ENCODE measurements at regions not wholly inside any gene's neighbourhood (a gene's known extent, or its start where the extent isn't known, plus 50 kb on each side); places are given as distances from the start of the nearest gene placed in this dataset.

GRCh38 chr7:16114633-16115032 is 306.7 kb downstream of the CRPPA start:
- DNase-seq (ENCODE audit: extremely low read depth, low read depth), result peak; percentile 27
- TF ChIP-seq, protein P1, sequence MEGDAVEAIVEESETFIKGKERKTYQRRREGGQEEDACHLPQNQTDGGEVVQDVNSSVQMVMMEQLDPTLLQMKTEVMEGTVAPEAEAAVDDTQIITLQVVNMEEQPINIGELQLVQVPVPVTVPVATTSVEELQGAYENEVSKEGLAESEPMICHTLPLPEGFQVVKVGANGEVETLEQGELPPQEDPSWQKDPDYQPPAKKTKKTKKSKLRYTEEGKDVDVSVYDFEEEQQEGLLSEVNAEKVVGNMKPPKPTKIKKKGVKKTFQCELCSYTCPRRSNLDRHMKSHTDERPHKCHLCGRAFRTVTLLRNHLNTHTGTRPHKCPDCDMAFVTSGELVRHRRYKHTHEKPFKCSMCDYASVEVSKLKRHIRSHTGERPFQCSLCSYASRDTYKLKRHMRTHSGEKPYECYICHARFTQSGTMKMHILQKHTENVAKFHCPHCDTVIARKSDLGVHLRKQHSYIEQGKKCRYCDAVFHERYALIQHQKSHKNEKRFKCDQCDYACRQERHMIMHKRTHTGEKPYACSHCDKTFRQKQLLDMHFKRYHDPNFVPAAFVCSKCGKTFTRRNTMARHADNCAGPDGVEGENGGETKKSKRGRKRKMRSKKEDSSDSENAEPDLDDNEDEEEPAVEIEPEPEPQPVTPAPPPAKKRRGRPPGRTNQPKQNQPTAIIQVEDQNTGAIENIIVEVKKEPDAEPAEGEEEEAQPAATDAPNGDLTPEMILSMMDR (IDR thresholded peaks at IDR 0.05; ENCODE audit: low read depth, low read length, missing control alignments), result peak; percentile 19
- H3K4me3 ChIP-seq (replicated peaks; ENCODE audit: low read depth, low read length), result no peak overlapping the region

- no peak for DNase-seq (ENCODE audit: extremely low read depth, low read depth)
- TF ChIP-seq, protein P1 (IDR thresholded peaks at IDR 0.05; ENCODE audit: low read depth, low read length, missing control alignments), result no peak
- no peak overlapping the region for H3K4me3 ChIP-seq (replicated peaks; ENCODE audit: low read depth, low read length)
These were observed 307.3 kb downstream of the CRPPA start for GRCh38 chr7:16114071-16114470.

DNA sequence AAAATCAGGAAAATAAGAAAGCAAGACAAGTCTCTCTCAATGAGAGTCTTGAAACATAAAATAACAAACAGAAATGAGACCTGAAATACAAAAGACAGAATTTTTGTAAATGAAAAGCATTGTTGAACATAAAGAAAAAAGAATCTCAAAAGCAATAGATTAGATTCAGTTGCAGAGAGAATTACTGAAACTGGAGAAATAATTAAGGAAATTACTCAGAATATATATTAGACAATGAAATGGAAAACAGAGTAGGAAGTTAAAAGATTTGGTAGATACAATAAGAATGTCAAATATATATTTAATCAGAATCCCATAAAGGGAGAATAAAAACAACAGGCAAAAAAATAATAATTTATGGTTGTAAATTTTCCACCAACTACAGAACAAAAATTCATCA is 308.3 kb downstream of the CRPPA start:
- TF ChIP-seq, protein P1 (IDR thresholded peaks at IDR 0.05; ENCODE audit: low read depth, low read length, missing control alignments), result no peak
- no peak for DNase-seq (ENCODE audit: extremely low read depth, low read depth)
- H3K4me3 ChIP-seq (replicated peaks; ENCODE audit: low read depth, low read length), result no peak overlapping the region

- DNase-seq (ENCODE audit: extremely low read depth, low read depth), result no peak
- H3K4me3 ChIP-seq (replicated peaks; ENCODE audit: low read depth, low read length), result no peak overlapping the region
- TF ChIP-seq, protein P1 (IDR thresholded peaks at IDR 0.05; ENCODE audit: low read depth, low read length, missing control alignments), result no peak
These were observed 314.5 kb downstream of the CRPPA start for GRCh38 chr7:16106869-16107268.

GRCh38 chr7:16106300-16106699 is 315.0 kb downstream of the CRPPA start:
- H3K4me3 ChIP-seq (replicated peaks; ENCODE audit: low read depth, low read length), result no peak overlapping the region
- DNase-seq (ENCODE audit: extremely low read depth, low read depth), result no peak

GRCh38 chr7:16099302-16099849 is 322.0 kb downstream of the CRPPA start:
- TF ChIP-seq, protein P1 (IDR thresholded peaks at IDR 0.05; ENCODE audit: low read depth, low read length, missing control alignments), result no peak
- no peak overlapping the region for H3K4me3 ChIP-seq (replicated peaks; ENCODE audit: low read depth, low read length)
- no peak for DNase-seq (ENCODE audit: extremely low read depth, low read depth)

More at GRCh38 chr7:16106300-16106699, 315.0 kb downstream of the CRPPA start:
- TF ChIP-seq, protein P1 (IDR thresholded peaks at IDR 0.05; ENCODE audit: low read depth, low read length, missing control alignments), result no peak

Measured in HFF-Myc (cell line).